GM13977 (cell line): ENCODE measurements at regions not wholly inside any gene's neighbourhood (a gene's known extent, or its start where the extent isn't known, plus 50 kb on each side); places are given as distances from the start of the nearest gene placed in this dataset.
"Not testable (repeated sequence)": the region's sequence is repeated elsewhere in the genome, so short reads cannot be mapped to it uniquely, and the experiment has no call there.

Source experiments
- DNase-seq: peaks from one replicate; pipeline ENCODE4 v3.0.0; 2012; ENCODE audit warnings: low spot score
- CTCF ChIP-seq: IDR thresholded peaks from 2 replicates; pipeline ENCODE4 v1.5.1; 2012; ENCODE audit warnings: mild to moderate bottlenecking, control low read depth; ENCODE audit not compliant: insufficient read depth; ENCODE audit errors: extremely low read depth, missing control alignments
- in situ Hi-C: fragments of 300-500 bp; cut with MboI; formaldehyde crosslinking; loops from one replicate; pipeline ENCODE4 v1.12.0; 2022; ENCODE audit warnings: low sequenced_read_pairs, low pct_unique_long_range_greater_than_20kb, mixed read lengths, inconsistent platforms; ENCODE audit not compliant: unreplicated experiment

- in situ Hi-C loops, result no loop called here
- no peak for DNase-seq
- no peak for TF ChIP-seq CTCF
Observed at GRCh38 chrX:42832764-42833549, 55.0 kb upstream of the PPP1R2C start.

- DNase-seq, in situ Hi-C loops: not testable (repeated sequence)
Observed at GRCh38 chrX:42833550-42833940, 55.6 kb upstream of the PPP1R2C start.

- no peak for TF ChIP-seq CTCF
- in situ Hi-C loops, result no loop called here
- no peak for DNase-seq
Observed at GRCh38 chrX:42837101-42837726, 59.3 kb upstream of the PPP1R2C start.

- no peak for DNase-seq
- in situ Hi-C loops, result no loop called here
- no peak for TF ChIP-seq CTCF
Observed at GRCh38 chrX:42837747-42838146, 59.8 kb upstream of the PPP1R2C start.

- DNase-seq, result no peak
- in situ Hi-C loops, result no loop called here
- TF ChIP-seq CTCF, result no peak
Observed at GRCh38 chrX:42839632-42840031, 61.7 kb upstream of the PPP1R2C start.

- TF ChIP-seq CTCF, result no peak
- in situ Hi-C loops, result no loop called here
- DNase-seq, result no peak
Observed at GRCh38 chrX:42846741-42847140, 68.8 kb upstream of the PPP1R2C start.

GRCh38 chrX:42855259-42855658 is 77.3 kb upstream of the PPP1R2C start:
- in situ Hi-C loops, result no loop called here
- no peak for DNase-seq
- no peak for TF ChIP-seq CTCF
